Epidermal melanocyte (primary cell): ENCODE measurements at regions not wholly inside any gene's neighbourhood (a gene's known extent, or its start where the extent isn't known, plus 50 kb on each side); places are given as distances from the start of the nearest gene placed in this dataset.

Source experiments
- DNase-seq: peaks from one replicate; pipeline ENCODE4 v3.0.0; 2011; ENCODE audit warnings: low spot score; ENCODE audit not compliant: insufficient read length

DNA sequence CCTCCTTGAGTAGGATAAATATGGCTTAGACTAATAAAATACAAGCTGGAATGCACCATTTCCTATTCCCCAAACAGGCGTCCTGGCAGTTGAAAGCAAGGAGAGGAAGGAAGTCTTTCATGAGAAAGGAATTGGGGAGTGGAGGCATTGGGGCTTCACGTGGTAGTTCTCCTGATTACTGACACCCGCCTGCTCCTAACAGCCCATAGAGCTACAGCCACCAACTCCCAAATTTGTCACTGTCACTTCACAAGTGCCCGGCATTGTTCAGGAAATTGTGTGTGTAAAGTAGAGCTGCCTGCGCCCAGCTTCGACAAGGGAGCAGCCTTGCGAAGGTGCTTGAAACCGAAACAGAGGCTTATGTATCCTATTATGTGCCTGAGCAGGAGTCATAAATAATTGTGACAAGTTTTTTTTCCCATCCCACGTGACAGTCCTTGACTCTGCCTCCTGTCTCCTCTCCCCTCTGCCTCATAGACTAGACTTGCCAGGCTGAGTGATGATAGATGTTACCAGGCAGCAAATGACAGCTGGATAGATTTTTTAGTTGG lies 301.7 kb upstream of the ZFP64 start:
- DNase-seq, result no peak

DNA sequence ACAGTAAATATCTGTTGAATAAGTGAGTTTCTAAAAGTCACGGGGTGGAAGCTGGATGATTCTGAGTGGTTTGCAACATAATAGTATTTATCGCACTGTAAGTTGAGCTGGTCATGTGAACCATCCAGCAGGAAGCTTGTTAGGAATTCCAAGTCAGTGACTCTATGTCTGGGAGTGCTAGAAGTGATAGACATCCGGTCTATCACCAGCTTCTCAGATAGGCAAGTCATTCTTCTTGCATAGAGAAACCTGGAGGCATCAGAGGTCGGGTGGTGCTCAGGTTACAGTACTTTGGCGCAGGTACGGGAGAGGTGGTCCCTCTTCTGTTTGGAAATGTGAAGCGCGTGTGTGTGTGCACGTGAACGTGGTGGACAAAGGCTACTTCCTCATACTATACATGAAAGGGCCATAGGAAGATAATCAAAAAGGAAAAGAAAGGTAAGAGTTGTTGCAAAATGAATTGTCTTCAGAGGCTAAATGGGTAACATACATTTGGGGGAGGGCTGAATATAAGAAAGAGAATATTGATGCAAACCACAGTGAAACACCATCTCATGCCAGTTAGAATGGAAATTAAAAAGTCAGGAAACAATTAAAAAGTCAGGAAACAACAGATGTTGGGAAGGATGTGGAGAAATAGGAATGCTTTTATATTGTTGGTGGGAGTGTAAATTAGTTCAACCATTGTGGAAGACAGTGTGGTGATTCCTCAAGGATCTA lies 299.3 kb upstream of the ZFP64 start:
- DNase-seq, result no peak

DNA sequence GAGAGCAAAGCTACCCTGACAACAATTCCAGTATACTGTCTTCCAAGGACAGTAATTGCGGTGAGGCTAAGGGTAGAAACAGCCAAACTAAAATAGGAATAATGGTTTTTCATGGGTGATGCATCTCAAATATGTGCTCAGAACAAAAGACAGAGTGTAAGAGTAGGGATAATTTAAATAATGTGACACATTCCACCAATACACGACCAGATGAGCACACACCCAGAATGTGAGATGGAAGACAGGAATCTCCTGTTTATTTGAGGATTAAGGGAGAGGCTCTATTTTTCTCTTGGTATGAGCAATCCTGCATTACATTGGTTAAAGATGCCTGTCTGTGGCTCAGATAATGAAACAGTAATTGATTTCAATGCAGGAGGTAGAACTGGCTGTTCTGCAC lies 292.9 kb upstream of the ZFP64 start:
- DNase-seq, result no peak

DNA sequence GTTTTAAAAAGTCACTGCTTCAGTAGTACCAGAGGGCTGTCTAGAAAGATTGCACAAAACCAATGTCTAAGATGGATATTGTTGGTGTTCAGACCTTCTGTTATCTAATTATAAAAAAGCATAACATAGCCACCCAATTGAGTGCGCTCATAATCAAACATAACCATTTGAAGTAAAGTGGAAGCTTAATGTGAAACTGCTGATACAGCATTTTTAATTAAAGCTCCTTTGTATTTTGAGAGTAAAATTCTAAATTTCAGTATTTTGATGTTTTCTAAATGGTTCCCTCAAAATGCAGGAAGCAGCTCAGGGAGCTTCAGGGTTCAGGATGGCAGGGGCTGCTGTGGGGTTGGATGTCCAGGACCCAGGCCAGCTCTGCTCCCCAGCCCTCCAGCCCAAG lies 291.8 kb upstream of the ZFP64 start:
- no peak for DNase-seq

DNA sequence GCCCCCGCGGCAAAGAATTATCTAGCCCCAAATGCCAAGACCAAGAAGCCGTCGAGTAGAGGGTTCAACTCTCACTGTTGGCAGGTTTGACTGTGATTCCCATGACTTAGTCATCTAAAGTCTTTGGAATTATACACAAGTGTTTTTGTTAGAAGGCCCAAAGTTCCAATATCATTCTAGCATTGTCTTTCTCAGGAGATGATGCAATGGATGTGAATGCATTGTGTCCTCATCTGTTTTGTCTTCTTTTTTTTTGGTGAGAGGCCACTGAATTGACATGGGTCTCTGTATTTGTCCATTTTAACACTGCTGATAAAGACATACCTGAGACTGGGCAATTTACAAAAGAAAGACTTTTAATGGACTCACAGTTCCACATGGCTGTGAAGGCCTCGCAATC lies 290.5 kb upstream of the ZFP64 start:
- no peak for DNase-seq

DNA sequence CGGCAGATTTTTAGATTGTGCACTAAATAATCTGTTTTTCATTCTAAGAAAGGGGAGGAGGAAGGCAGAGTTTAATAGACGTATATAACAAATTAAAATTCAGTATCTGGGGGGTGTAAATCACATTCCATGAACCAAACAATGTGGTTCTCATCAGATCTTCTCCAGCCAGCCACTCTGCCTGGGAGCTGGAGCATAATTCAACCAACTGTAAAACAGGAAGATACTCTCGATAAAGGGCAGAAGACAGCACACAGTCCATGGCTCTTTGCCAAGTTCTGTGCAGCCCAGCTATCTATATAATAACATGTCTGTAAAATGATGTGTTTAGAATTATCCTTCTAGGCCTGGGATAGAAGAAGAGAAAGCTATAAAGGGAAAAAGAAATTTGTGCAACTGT lies 289.9 kb upstream of the ZFP64 start:
- no peak for DNase-seq

DNA sequence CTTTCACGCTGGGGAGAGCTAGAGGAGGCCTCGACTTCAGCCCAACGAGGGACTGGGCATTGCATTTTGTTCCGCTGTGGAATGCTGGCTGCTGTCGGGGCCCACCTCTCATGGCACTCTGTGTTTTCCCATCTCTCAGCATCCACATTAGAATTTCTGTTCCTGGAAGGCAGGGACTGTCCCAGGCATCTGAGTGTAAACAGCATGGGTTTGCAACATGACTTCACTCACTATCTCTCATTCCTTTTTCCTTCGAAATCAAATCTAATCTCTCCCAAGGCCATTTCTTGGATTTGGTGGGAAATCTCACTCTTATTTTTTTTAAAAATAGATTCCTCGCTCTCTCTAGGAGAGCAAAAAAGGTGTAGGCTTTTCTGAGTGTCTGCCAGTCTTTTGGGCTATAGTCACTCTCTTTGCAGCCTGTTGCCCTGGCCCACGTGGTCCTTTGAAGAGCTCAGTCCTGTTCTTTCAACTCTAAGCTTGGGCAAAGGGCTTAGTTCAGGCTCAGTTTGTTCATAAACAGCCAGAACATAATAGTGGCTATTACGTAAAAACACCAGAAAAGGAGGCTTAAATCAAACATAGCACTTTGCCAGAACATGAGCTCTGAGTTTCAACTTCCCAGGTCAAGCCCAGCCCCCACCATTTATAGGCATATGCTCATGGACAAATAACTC lies 284.6 kb upstream of the ZFP64 start:
- no peak for DNase-seq

DNA sequence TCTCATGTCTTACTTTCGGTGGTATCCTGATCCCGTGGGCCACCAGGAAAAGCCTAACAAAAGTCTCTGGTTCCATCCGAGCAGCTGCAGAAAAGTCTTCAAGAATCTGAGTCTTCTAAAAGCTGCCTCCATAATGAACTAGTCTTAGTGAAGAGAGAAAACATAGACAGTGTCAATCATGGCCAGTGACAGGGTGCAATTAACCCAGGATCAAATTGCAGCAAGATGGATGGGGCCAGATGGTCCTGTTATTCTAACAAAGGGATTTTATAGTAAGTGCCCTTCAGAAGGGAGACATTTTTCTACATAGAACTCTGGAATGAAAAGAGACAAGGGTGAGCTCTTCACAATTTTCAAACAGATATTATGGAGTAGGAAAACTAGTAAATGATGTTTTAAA lies 281.6 kb upstream of the ZFP64 start:
- no peak for DNase-seq

DNA sequence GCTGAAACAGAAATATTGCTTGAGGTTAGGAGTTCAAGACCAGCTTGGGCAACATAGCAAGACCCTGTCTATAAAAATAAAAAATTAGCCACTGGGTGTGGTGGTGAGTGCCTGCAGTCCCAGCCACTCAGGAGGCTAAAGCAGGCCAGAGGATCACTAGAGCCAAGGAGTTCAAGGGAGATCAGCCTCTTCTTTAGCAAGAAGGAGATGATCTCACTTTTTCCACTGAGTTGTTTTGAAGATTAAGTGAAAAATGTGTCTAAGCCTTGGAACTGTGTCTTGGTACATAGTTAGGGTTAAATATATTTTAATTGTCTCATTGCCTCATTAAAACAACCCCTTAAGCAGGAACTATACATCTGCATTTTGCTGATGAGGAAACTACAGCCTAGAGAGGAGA lies 279.0 kb upstream of the ZFP64 start:
- DNase-seq, result no peak

DNA sequence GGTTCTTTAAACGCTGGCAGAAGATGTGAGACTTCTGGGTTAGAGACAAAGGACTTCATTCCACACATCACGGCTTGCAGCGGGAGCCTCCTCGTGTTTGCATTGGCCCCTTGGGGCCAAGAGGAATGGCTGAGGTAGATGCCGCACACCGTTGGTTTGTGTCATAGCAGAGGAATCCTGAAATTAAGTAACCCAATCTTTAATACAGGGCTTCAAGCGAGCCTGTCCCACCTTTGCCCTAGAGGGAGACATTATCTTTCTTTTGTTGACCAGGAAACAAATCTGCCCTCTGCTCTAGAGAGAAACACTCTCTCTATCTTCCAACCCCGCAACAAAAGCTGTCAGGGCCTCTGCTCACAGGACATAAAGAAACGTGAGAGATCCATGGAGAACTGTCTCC lies 277.5 kb upstream of the ZFP64 start:
- no peak for DNase-seq

DNA sequence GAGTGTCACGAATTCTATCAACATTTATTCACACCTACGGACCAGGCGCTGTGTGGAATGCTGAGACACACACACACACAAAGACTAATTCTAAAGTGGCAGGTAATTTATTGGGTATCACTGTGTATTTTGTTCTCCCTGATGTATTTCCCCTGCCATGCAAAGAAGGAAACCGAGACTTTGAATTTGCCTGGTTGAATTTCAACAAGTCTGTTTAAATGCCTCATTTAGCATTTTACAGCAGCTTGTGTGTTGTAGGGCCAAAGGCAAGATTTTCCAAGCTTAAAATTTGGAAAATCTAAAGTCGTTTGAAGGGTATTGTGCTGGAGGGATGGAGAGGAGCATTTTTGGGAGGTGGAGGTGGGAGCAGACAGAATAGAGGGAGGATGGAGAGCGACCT lies 274.4 kb upstream of the ZFP64 start:
- no peak for DNase-seq

DNA sequence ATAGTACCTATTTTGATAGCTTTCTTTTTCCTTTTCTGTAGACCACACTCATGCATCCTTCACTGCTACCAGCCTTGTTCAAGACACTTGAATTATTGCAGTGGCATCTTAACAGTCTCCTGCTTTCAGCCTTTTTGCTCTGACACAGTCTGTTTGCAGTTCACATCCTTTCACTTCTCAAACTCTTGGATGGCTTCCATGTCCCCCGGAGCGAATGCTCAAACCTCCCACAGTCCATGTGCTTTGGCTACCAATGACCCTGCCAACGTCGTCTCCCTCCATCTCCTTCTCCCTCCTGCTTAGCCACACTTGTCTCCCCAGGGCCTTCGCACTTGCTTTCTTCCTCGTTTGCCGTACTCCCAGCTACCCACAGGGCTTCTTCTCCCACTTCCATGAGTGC lies 270.0 kb upstream of the ZFP64 start:
- DNase-seq, result no peak

DNA sequence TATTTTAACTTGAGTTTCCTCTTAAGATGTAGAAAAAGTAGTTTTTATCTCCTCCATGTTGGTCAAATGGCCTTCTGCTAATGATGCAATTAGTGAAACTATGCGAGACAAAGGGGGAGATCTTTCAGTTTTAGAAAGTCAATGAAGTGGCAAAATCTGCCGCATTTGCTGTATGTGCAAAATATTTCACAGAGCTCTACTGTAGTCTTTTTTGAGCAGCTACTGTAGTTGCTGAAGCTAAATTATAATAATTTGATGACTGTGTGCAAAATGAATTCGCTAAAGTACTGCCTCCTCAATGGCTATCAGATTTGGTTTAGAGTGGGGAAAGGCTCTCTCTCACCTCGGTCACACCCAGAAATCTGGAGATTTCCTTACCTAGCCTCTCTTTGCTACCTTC lies 267.6 kb upstream of the ZFP64 start:
- no peak for DNase-seq

DNA sequence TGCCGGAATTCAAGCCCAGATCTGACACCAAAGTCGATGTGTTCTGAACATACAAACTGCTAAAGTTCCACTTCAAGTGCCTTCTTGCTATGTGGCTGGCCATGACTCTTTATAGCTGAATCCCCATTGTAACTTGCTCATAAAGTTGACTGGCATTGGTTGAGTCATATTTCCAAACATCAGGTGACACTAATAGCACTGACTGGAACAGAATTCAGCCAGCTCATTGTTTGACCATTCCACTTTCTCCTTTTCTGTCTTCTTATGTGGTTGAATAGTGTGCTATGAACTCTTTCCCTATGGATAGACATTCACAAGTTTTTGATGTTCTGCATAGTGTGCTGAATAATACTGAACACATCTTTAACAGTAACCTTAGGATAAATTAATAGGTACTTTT lies 266.2 kb upstream of the ZFP64 start:
- no peak for DNase-seq

DNA sequence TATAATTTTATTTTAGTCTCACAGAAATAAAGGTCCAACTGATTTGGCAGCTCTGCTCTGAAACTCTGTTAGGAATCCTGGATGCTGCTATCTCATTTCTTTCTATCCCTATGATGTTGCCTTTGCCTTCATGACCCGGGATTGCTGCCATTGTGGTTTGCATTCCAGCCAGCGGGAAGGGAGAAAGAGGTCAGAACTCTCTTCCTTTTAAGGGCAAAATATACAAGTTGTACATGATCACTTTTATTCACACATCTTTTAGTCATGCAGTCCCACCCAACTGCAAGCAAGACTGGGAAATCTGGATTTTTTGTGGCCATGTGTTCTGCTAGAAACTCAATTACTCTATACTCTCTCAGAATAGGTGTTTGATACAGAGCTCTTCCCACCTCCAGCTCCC lies 263.1 kb upstream of the ZFP64 start:
- DNase-seq, result no peak

DNA sequence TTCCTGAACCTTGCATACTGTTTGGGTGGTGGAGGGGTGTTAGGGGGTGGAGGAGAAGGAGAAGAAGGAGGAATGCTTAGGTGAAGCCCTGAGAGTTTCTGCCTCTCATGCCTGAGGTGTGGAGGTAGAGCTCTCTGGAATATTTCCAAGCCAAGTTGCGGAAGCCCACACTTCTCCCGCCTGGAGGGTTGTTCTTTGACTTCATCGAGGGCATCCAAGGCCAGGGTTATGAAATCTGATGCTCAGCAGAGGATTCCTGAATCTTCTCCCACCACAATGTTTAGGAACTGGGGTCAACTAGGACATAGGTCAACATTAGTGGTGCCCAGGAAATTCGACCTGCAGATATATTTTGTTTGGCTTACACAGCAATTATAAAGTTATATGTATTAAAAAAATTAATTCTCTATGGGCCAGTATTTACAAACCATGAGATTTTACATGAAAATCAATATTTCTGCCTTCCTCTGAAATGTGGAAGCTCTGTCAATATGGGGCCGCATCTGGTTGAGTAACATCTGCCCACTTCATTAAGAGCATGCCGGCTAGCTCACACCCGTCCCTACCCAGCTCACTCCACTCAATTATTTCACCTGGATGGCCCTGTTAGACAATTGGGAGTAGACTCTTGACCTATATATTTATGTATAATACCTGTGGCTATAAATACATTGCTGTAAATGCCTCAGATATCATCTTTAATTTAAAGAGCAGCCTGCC lies 257.1 kb upstream of the ZFP64 start:
- DNase-seq, result no peak

DNA sequence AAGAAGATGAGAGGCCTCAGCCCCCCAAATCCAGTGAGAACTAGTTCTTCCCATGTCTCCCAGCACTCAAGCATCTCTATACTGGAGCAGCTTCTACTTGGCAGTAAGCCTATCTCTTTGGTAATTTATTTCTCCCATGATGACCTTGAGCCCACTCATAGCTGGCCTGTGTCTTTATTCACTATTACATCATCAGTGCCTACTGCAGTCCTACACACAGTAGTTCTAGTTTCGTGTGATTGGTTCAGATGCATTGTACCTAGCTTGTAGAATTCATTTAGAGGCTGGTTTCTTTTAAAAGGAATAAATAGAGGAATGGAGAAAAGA lies 255.6 kb upstream of the ZFP64 start:
- no peak for DNase-seq

DNA sequence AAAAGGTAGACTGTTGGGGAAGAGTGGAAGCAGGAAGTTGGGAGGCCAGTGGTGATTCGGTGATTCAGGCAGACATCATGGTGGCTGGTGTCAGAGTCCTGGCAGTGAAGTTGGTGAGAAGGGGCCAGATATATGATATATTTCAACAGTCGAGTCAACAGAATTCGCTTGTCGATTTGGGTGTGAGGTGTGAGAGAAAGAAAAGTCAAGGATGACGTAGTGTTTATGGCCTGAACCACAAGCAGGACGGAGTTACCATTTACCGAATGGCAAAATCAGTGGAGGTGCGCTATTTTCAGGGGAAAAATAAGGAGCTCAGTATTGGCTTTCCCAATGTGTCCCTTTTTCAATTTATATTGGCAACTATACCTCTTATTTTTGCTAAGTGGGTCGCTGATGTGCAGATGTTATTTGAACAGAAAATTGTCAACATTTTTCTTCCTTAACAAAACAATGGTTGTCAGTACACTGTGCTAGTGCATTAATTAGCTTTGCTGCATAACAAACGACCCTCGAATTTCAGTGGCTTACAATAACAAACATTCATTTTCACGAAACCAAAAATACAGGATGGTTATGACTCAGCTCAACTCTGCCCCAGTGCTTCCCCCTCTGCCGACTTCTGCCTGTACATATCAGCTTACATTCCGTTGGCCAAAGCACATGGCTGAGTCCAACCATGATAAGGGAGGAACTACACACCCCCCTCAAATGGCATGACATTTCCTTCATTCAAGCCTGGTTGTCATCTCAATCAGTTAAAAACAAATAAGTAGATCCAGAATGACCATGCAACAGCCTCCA lies 255.0 kb upstream of the ZFP64 start:
- DNase-seq, result no peak

DNA sequence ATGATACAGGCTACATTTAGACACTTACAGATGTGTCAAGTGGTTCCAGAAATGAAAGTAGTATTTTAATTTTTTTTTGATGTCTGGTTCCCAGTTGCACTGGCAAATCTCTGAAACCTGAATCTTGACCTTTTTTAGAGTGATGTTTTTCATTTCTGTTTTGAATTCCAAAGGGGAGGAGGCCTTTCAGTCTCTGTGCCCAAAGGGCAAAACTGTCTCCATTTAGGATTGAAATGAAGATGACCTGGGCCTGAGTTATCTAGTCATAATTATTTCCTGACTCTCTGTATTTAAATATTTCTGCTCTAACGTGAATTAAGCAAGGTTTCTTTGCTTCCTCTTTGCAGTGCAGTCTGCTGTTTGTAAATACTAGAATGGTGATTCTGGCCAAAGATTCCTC lies 252.9 kb upstream of the ZFP64 start:
- DNase-seq, result no peak

DNA sequence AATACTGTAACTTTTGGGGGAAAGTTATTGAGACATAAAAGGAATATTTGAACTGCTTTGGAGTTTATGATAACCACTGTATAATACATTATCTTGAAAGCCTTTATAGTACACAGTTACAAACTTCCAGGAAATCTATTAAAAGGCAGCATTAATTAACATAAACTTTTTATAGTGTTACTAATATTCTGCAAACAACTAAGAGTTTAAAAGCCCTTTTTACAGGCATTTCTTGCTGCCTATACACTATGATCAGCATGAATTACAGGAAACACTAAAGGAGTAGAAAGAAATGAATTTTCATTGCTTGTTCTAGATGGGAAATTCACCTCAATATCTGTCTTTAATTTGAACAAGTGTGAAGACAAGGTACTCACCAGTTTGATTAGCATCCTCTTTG lies 252.3 kb upstream of the ZFP64 start:
- DNase-seq, result no peak

DNA sequence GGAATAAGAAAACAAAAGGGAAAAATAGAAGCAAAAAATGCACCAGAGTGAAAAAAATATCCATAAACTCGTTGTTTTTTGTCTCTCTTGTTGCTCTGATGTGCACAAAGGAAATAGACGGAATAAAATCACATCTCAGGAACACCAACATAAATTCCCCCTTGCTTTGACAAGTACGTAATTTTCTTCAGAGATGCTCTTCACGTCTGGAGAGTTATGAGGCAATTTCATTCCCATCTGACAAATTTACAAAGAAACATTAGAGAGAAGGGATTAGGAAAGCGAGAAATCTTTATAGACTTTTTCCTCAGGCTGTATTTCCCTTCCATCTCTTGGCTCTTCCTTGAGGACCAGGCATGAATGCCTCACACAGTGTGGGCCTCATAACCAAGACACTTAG lies 250.1 kb upstream of the ZFP64 start:
- DNase-seq, result no peak

DNA sequence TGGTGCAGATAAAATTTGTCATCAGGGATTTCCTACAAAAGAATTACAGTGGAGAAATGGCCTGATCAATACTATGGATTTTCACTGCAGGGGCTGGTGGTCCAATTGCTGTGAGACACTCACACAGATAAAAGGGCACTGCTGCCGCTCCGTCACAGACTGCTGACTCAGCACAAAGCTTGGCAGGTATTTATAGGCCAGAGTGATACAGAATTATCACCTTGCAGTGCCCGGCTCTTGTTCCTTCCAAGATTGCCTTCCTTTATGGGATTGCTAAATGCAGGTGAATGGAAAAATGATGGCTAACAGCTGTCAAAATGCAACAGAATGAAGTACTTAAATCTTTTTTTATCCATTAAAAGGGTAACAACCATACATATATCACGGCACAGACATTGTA lies 247.8 kb upstream of the ZFP64 start:
- DNase-seq, result no peak
